H9 (cell line): ENCODE measurements at regions not wholly inside any gene's neighbourhood (a gene's known extent, or its start where the extent isn't known, plus 50 kb on each side); places are given as distances from the start of the nearest gene placed in this dataset.

Experiments
- DNase-seq: peaks from one replicate; pipeline ENCODE4 v3.0.0-alpha.2; 2017
- H2AFZ ChIP-seq: one replicate; pipeline ENCODE4 v1.6.1; 2013; ENCODE audit warnings: mild to moderate bottlenecking, low read length, control low read depth, moderate library complexity
- H2AK5ac ChIP-seq: 2 replicates; pipeline ENCODE4 v1.6.1; 2013; ENCODE audit warnings: low read length, control low read depth, mixed read lengths; ENCODE audit not compliant: insufficient read length
- H2BK120ac ChIP-seq: one replicate; pipeline ENCODE4 v1.6.1; 2013; ENCODE audit warnings: low read depth, mild to moderate bottlenecking, low read length, control low read depth, inconsistent platforms; ENCODE audit not compliant: poor library complexity, severe bottlenecking
- H2BK12ac ChIP-seq: 2 replicates; pipeline ENCODE4 v1.6.1; 2013; ENCODE audit warnings: low read length, control low read depth, mixed read lengths, low read depth; ENCODE audit not compliant: insufficient read length
- H2BK15ac ChIP-seq: 2 replicates; pipeline ENCODE4 v1.6.1; 2013; ENCODE audit warnings: low read depth, low read length, control low read depth
- H2BK20ac ChIP-seq: one replicate; pipeline ENCODE4 v1.6.1; 2013; ENCODE audit warnings: low read depth, mild to moderate bottlenecking, low read length, control low read depth, inconsistent platforms; ENCODE audit not compliant: poor library complexity, severe bottlenecking
- H2BK5ac ChIP-seq: 2 replicates; pipeline ENCODE4 v1.6.1; 2013; ENCODE audit warnings: low read length, control low read depth, mixed read lengths; ENCODE audit not compliant: insufficient read length
- H3K14ac ChIP-seq: 2 replicates; pipeline ENCODE4 v1.6.1; 2013; ENCODE audit warnings: low read length, control low read depth; ENCODE audit not compliant: insufficient read depth
- H3K18ac ChIP-seq: 2 replicates; pipeline ENCODE4 v1.6.1; 2013; ENCODE audit warnings: low read depth, mild to moderate bottlenecking, mixed read lengths, low read length, control low read depth; ENCODE audit not compliant: insufficient read length
- H3K23ac ChIP-seq: 2 replicates; pipeline ENCODE4 v1.6.1; 2013; ENCODE audit warnings: low read length, control low read depth, mixed read lengths, low read depth; ENCODE audit not compliant: insufficient read length
- H3K23me2 ChIP-seq: 2 replicates; pipeline ENCODE4 v1.6.1; 2013; ENCODE audit warnings: low read depth, mild to moderate bottlenecking, mixed read lengths, low read length, control low read depth; ENCODE audit not compliant: insufficient read length, poor library complexity, severe bottlenecking
- H3K27ac ChIP-seq: 2 replicates; pipeline ENCODE4 v1.5.1; 2013; ENCODE audit warnings: low read length, control low read depth, mixed read lengths, low read depth; ENCODE audit not compliant: insufficient read length
- H3K27me3 ChIP-seq: 2 replicates; pipeline ENCODE4 v1.6.1; 2013; ENCODE audit warnings: low read length, control low read depth, inconsistent platforms; ENCODE audit not compliant: insufficient read depth
- H3K4ac ChIP-seq: 2 replicates; pipeline ENCODE4 v1.6.1; 2013; ENCODE audit warnings: low read depth, mild to moderate bottlenecking, control low read depth, inconsistent platforms, low read length, moderate library complexity
- H3K4me1 ChIP-seq: 2 replicates; pipeline ENCODE4 v1.6.1; 2013; ENCODE audit warnings: low read length, control low read depth, inconsistent platforms; ENCODE audit not compliant: insufficient read depth
- H3K4me2 ChIP-seq: 2 replicates; pipeline ENCODE4 v1.6.1; 2013; ENCODE audit warnings: low read length, control low read depth, mixed read lengths; ENCODE audit not compliant: insufficient read length, insufficient read depth
- H3K56ac ChIP-seq: 2 replicates; pipeline ENCODE4 v1.6.1; 2013; ENCODE audit warnings: low read depth, mild to moderate bottlenecking, mixed read lengths, low read length, control low read depth; ENCODE audit not compliant: insufficient read length
- H3K79me1 ChIP-seq: 2 replicates; pipeline ENCODE4 v1.6.1; 2013; ENCODE audit warnings: low read depth, mild to moderate bottlenecking, moderate library complexity, low read length, control low read depth, inconsistent platforms; ENCODE audit not compliant: insufficient read depth, poor library complexity, severe bottlenecking
- H3K79me2 ChIP-seq: 2 replicates; pipeline ENCODE4 v1.6.1; 2013; ENCODE audit warnings: low read length, control low read depth, inconsistent platforms; ENCODE audit not compliant: insufficient read depth
- H3K9ac ChIP-seq: 2 replicates; pipeline ENCODE4 v1.6.1; 2013; ENCODE audit warnings: low read length, control low read depth, mixed read lengths; ENCODE audit not compliant: insufficient read length; ENCODE audit errors: extremely low read depth
- H3K9me3 ChIP-seq: one replicate; pipeline ENCODE4 v1.6.1; 2013; ENCODE audit warnings: low read depth, low read length, inconsistent platforms; ENCODE audit not compliant: control insufficient read depth
- H3T11ph ChIP-seq: one replicate; pipeline ENCODE4 v1.6.1; 2013; ENCODE audit warnings: mild to moderate bottlenecking, low read length, control low read depth, inconsistent platforms
- H4K20me1 ChIP-seq: one replicate; pipeline ENCODE4 v1.6.1; 2013; ENCODE audit not compliant: control insufficient read depth, insufficient read length, insufficient read depth
- H4K5ac ChIP-seq: 2 replicates; pipeline ENCODE4 v1.6.1; 2013; ENCODE audit warnings: low read depth, mild to moderate bottlenecking, mixed read lengths, low read length, control low read depth; ENCODE audit not compliant: insufficient read length
- H4K8ac ChIP-seq: replicated peaks from 2 replicates; pipeline ENCODE4 v1.6.1; 2013; ENCODE audit warnings: low read length, control low read depth, mixed read lengths, low read depth; ENCODE audit not compliant: insufficient read length
- H4K91ac ChIP-seq: 2 replicates; pipeline ENCODE4 v1.6.1; 2013; ENCODE audit warnings: low read depth, mild to moderate bottlenecking, moderate library complexity, mixed read lengths, low read length, control low read depth; ENCODE audit not compliant: insufficient read length
- H3K27ac Mint-ChIP-seq, 3 experiments: 2 replicates in 2 of 3; 3 replicates in 1 of 3; pipeline ENCODE4 v1.8.0; 2020 to 2021; ENCODE audit warnings: mixed read lengths in 3 of 3, mild to moderate bottlenecking in 1 of 3, moderate library complexity in 1 of 3
- H3K27me3 Mint-ChIP-seq: 2 replicates; pipeline ENCODE4 v1.8.0; 2021; ENCODE audit warnings: low read depth, mild to moderate bottlenecking, moderate library complexity, mixed read lengths
- H3K36me3 Mint-ChIP-seq, 3 experiments: 2 replicates in 2 of 3; 3 replicates in 1 of 3; pipeline ENCODE4 v1.8.0; 2020 to 2021; ENCODE audit warnings: low read depth in 3 of 3, mixed read lengths in 3 of 3; ENCODE audit not compliant: insufficient read depth in 1 of 3
- H3K4me1 Mint-ChIP-seq, 2 experiments: 2 replicates each; pipeline ENCODE4 v1.8.0; 2020; ENCODE audit warnings: mixed read lengths in 2 of 2
- H3K4me3 Mint-ChIP-seq, 2 experiments: 2 replicates in 1 of 2; 3 replicates in 1 of 2; pipeline ENCODE4 v1.8.0; 2020 to 2021; ENCODE audit warnings: mild to moderate bottlenecking in 2 of 2, mixed read lengths in 2 of 2, moderate library complexity in 1 of 2
- H3K9me3 Mint-ChIP-seq, 2 experiments: 2 replicates in 1 of 2; 3 replicates in 1 of 2; pipeline ENCODE4 v1.8.0; 2020; ENCODE audit warnings: mild to moderate bottlenecking in 2 of 2, mixed read lengths in 2 of 2, moderate library complexity in 1 of 2
- TF ChIP-seq, protein P1 (sequence below): fragments of 200-600 bp; sonication (generic); conservative IDR thresholded peaks from 3 replicates; pipeline ENCODE4 v1.8.0; 2021; ENCODE audit warnings: antibody characterized with exemption, mild to moderate bottlenecking

DNA sequence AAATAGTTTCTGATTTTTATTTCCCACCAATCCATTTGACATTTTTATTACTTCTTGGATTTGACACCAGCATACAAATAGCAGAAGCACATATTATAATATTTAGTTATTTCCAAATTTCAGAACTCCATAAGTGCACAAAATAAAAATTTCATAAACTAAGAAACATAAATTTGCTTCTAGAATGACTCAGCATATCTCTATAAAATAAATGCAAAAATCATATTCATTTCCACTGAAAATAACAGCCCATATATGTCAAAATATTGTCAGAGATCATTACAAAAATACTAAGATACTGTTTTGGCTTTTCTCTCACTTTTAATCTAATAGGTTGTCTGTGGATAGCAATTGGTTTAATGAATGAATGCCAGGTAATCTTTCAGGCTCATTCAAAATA lies 1654.2 kb downstream of the PCDH19 start:
- no peak overlapping the region for H4K8ac ChIP-seq
- H2BK15ac ChIP-seq: no peak overlapping the region
- H3K9ac ChIP-seq: no peak overlapping the region
- TF ChIP-seq, protein P1, sequence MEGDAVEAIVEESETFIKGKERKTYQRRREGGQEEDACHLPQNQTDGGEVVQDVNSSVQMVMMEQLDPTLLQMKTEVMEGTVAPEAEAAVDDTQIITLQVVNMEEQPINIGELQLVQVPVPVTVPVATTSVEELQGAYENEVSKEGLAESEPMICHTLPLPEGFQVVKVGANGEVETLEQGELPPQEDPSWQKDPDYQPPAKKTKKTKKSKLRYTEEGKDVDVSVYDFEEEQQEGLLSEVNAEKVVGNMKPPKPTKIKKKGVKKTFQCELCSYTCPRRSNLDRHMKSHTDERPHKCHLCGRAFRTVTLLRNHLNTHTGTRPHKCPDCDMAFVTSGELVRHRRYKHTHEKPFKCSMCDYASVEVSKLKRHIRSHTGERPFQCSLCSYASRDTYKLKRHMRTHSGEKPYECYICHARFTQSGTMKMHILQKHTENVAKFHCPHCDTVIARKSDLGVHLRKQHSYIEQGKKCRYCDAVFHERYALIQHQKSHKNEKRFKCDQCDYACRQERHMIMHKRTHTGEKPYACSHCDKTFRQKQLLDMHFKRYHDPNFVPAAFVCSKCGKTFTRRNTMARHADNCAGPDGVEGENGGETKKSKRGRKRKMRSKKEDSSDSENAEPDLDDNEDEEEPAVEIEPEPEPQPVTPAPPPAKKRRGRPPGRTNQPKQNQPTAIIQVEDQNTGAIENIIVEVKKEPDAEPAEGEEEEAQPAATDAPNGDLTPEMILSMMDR: no peak
- no peak overlapping the region for H4K5ac ChIP-seq
- H3K23me2 ChIP-seq: no peaks in the 10 kb centered on the region
- no peaks in the 10 kb centered on the region for H3K79me1 ChIP-seq
- no peaks in the 10 kb centered on the region for H3K27me3 Mint-ChIP-seq
- no peak overlapping the region for H3K23ac ChIP-seq
- H3K9me3 Mint-ChIP-seq: peaks cover 27 to 31% of the 10 kb centered on the region in 2 experiments
- no peak overlapping the region for H3T11ph ChIP-seq
- H3K56ac ChIP-seq: no peak overlapping the region
- H3K36me3 Mint-ChIP-seq: peaks cover 56 to 67% (median 60%) of the 10 kb centered on the region in 3 experiments
- no peak overlapping the region for H3K14ac ChIP-seq
- H2BK20ac ChIP-seq: no peak overlapping the region
- no peak overlapping the region for H3K27ac ChIP-seq
- no peak overlapping the region for H2BK5ac ChIP-seq
- no peak overlapping the region for H2AK5ac ChIP-seq
- peaks cover 20% of the 10 kb centered on the region for H3K9me3 ChIP-seq
- H3K4me2 ChIP-seq: no peak overlapping the region
- no peaks in the 10 kb centered on the region for H3K27me3 ChIP-seq
- no peak overlapping the region for H3K27ac Mint-ChIP-seq
- no peak for DNase-seq
- no peak overlapping the region for H2BK120ac ChIP-seq
- H3K4me1 ChIP-seq: no peaks in the 10 kb centered on the region
- no peak overlapping the region for H4K91ac ChIP-seq
- no peaks in the 10 kb centered on the region for H4K20me1 ChIP-seq
- H2BK12ac ChIP-seq: no peak overlapping the region
- H3K79me2 ChIP-seq: no peaks in the 10 kb centered on the region
- no peak overlapping the region for H2AFZ ChIP-seq
- no peak overlapping the region for H3K4ac ChIP-seq
- H3K18ac ChIP-seq: no peak overlapping the region
- no peak overlapping the region for H3K4me3 Mint-ChIP-seq
- H3K4me1 Mint-ChIP-seq: peaks cover 0 to 8% of the 10 kb centered on the region in 2 experiments; a peak in 2 of 4 replicates
